Cardiac muscle cell (in vitro differentiated cells and primary cell): ENCODE measurements at regions not wholly inside any gene's neighbourhood (a gene's known extent, or its start where the extent isn't known, plus 50 kb on each side); places are given as distances from the start of the nearest gene placed in this dataset.

Experiments
- DNase-seq, 2 donors: peaks; one replicate each; pipeline versions ENCODE4 v3.0.0 to v3.0.0-alpha.2; 2010 to 2017; ENCODE audit warnings: low read depth in 1 of 2, low spot score in 1 of 2
- H3K27ac ChIP-seq: fragments of 200-600 bp; sonication (generic); 2 replicates; pipeline ENCODE4 v1.5.1; 2016
- H3K27me3 ChIP-seq: fragments of 200-600 bp; sonication (generic); 2 replicates; pipeline ENCODE4 v1.6.0; 2016; ENCODE audit warnings: control low read depth
- H3K36me3 ChIP-seq: fragments of 200-600 bp; sonication (generic); 2 replicates; pipeline ENCODE4 v1.5.1; 2016; ENCODE audit warnings: control low read depth
- H3K4me1 ChIP-seq: fragments of 200-600 bp; sonication (generic); 2 replicates; pipeline ENCODE4 v1.8.1; 2017; ENCODE audit warnings: low read depth, mild to moderate bottlenecking, mixed run types
- H3K4me3 ChIP-seq: fragments of 200-600 bp; sonication (generic); 2 replicates; pipeline ENCODE4 v1.5.1; 2016; ENCODE audit warnings: mild to moderate bottlenecking
- H3K9me3 ChIP-seq: fragments of 200-600 bp; sonication (generic); 2 replicates; pipeline ENCODE4 v1.5.1; 2017; ENCODE audit warnings: low read depth, mild to moderate bottlenecking, control low read depth
- TF ChIP-seq, protein P1 (sequence below): IDR thresholded peaks from 2 replicates; pipeline ENCODE4 v1.5.1; 2012; ENCODE audit warnings: low read depth, mild to moderate bottlenecking, low read length

DNA sequence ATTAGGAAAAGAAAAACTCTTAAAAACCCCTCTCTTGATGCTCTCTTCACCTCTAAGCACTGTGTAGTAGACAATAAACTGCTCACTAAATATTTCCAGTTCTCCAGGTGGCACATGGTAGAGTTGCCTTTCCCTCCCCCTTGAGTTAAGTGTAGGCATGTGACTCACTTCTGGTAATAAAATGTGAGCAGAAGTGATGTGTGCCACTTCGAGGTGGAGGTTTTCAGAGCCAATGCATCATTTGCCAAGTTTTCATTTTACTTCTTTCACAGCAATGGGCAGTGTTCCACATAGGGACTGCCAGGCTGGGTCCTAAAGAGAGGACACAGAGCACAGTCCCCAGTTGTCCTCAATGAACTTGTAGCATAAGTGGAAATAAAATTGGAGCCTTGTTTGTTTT, 131.6 kb upstream of the NPY start:
- TF ChIP-seq, protein P1, sequence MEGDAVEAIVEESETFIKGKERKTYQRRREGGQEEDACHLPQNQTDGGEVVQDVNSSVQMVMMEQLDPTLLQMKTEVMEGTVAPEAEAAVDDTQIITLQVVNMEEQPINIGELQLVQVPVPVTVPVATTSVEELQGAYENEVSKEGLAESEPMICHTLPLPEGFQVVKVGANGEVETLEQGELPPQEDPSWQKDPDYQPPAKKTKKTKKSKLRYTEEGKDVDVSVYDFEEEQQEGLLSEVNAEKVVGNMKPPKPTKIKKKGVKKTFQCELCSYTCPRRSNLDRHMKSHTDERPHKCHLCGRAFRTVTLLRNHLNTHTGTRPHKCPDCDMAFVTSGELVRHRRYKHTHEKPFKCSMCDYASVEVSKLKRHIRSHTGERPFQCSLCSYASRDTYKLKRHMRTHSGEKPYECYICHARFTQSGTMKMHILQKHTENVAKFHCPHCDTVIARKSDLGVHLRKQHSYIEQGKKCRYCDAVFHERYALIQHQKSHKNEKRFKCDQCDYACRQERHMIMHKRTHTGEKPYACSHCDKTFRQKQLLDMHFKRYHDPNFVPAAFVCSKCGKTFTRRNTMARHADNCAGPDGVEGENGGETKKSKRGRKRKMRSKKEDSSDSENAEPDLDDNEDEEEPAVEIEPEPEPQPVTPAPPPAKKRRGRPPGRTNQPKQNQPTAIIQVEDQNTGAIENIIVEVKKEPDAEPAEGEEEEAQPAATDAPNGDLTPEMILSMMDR, result no peak
- Histone ChIP-seq H3K27me3 (no peaks in the 10 kb centered on the region), H3K9me3 (no peaks in the 10 kb centered on the region), H3K36me3 (no peaks in the 10 kb centered on the region), H3K4me1 (no peaks in the 10 kb centered on the region), H3K27ac (no peak overlapping the region), H3K4me3 (no peak overlapping the region)
- no peak for DNase-seq

DNA sequence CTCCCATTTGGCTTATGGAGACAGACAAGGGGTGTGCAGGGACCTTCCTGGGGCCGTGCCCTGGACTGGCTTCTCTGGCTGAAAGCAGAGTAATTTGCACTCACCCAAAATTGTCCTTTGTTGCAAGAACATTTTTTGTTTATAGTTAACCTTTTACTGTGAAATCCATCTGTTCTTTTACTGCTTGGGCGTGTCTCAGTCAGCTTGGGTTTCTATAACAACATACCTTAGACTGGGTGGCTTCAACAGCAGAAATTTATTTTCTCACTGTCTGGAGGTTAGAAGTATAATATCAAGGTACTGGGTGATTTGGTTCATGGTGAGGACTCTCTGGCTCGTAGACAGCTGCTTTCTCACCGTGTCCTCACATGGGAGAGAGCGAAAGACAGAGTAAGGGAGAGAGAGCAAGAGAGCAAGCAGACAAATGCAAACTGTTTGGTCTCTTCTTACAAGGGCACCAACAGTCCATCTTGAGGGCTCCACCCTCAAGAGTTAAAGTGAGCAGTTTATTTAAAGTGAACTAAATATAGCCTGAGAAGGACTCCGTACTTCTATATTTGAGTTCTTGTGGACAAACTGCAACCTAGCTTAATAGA, 131.0 kb upstream of the NPY start:
- Histone ChIP-seq H3K27ac (no peak overlapping the region), H3K4me1 (no peaks in the 10 kb centered on the region), H3K36me3 (no peaks in the 10 kb centered on the region), H3K9me3 (no peaks in the 10 kb centered on the region), H3K27me3 (no peaks in the 10 kb centered on the region), H3K4me3 (no peak overlapping the region)
- TF ChIP-seq, protein P1, result no peak
- no peak for DNase-seq

DNA sequence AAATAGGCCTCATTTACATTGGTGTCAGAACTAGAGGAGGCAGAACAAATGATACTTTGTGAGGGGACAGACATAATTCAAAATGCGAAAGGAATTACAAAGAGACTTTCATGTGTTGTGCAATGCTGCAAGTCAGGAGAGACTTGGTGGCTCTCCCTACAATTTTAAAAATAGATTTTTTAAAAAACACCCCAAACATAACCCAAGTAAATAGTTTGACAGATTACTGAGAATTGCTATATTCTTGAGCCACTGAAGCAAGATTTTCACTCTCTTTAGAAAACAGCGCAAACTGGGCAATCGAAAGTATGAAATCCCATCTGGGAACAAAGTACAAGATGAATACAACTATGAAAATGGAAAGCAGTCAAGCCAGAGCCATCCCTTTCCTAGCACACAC, 126.3 kb upstream of the NPY start:
- no peak for DNase-seq
- H3K36me3 ChIP-seq, result no peaks in the 10 kb centered on the region
- TF ChIP-seq, protein P1, result no peak
- H3K4me1 ChIP-seq, result no peaks in the 10 kb centered on the region
- H3K27me3 ChIP-seq, result no peaks in the 10 kb centered on the region
- no peaks in the 10 kb centered on the region for H3K9me3 ChIP-seq
- no peak overlapping the region for H3K27ac ChIP-seq
- no peak overlapping the region for H3K4me3 ChIP-seq

DNA sequence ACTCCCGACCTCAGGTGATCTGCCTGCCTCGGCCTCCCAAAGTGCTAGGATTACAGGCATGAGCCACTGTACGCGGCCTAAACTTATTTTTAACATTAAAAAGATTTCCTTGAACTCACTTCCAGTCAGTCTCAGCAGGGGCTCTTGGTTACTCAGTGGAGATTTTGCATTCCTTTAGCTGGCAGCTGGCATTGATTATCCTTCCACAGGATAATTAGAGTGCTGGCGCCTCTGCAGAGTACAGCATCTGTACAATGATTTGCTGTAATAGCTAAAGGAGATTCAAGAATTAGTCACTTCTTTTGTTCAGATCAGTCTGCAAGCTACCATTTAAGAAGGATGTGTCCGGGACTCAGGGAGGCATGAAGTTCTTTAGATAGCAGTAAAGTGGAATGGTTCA, 125.0 kb upstream of the NPY start:
- Histone ChIP-seq H3K4me3 (no peak overlapping the region), H3K36me3 (no peaks in the 10 kb centered on the region), H3K4me1 (no peaks in the 10 kb centered on the region), H3K9me3 (no peaks in the 10 kb centered on the region), H3K27ac (no peak overlapping the region), H3K27me3 (no peaks in the 10 kb centered on the region)
- TF ChIP-seq, protein P1, result no peak
- DNase-seq, result no peak

DNA sequence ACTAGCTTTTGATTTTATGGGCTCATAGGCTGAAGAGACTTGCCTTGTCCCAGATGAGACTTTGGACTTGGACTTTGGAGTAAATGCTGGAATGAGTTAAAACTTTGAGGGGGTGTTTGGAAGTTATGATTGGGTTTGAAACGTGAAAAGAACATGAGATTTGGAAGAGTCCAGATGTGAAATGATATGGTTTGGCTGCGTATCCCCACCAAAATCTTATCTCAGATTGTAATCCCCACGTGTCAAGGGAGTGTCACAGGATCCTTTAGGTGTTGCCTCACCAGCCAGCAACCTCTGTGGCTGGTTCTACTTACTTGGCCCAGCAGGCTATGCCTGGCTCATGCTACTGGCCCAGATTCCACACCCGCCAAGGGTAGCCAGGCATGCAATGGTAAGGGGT, 119.6 kb upstream of the NPY start:
- TF ChIP-seq, protein P1, result no peak
- Histone ChIP-seq H3K4me3 (no peak overlapping the region), H3K4me1 (no peaks in the 10 kb centered on the region), H3K9me3 (no peaks in the 10 kb centered on the region), H3K27ac (no peak overlapping the region), H3K36me3 (no peaks in the 10 kb centered on the region), H3K27me3 (no peaks in the 10 kb centered on the region)
- no peak for DNase-seq
